ENCODE measurements at regions not wholly inside any gene's neighbourhood (a gene's known extent, or its start where the extent isn't known, plus 50 kb on each side); places are given as distances from the start of the nearest gene placed in this dataset.

DNA sequence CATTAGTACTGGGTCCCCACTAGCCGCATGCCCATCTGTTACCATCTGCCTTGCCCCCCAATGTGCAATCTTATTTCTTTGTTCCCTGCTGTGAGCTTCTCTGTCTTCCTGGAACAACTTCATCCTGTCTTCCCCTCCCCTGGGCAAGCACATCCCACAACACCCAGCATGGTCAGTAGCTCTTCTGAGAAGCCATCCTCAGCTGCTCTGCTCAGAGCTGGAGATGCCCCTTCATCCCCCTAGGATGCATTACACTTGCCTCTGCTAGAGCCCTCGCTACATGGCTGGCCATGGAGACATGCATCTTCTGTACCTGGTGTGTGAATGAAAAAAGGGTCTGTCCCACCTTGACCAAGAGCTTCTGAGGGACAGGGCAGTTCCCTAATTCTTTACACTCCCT, 141.2 kb downstream of the CDC5L start:
- Histone ChIP-seq H3K4me3 (no peak overlapping the region), H3K27me3 (replicated peaks in 1 of 7) (peaks cover 0 to 42% (median 0%) of the 10 kb centered on the region in 7 donors), H3K4me1 (peaks cover 0 to 4% (median 0%) of the 10 kb centered on the region in 6 donors), H3K36me3 (no peaks in the 10 kb centered on the region), H3K9me3 (peaks cover 0 to 6% (median 0%) of the 10 kb centered on the region in 8 donors), H3K27ac (no peak overlapping the region)
- intact Hi-C loops (cut with DNase I; ENCODE audit: low total_unique reads), result no loop called here
- 62 to 89% (median 83%) methylated on average over 2 of the region's 2 CpGs for WGBS, 5 donors
- no peak for TF ChIP-seq POLR2A (IDR thresholded peaks at IDR 0.05)
- no peak for TF ChIP-seq POLR2AphosphoS5 (IDR thresholded peaks at IDR 0.05)
- TF ChIP-seq, protein P1, sequence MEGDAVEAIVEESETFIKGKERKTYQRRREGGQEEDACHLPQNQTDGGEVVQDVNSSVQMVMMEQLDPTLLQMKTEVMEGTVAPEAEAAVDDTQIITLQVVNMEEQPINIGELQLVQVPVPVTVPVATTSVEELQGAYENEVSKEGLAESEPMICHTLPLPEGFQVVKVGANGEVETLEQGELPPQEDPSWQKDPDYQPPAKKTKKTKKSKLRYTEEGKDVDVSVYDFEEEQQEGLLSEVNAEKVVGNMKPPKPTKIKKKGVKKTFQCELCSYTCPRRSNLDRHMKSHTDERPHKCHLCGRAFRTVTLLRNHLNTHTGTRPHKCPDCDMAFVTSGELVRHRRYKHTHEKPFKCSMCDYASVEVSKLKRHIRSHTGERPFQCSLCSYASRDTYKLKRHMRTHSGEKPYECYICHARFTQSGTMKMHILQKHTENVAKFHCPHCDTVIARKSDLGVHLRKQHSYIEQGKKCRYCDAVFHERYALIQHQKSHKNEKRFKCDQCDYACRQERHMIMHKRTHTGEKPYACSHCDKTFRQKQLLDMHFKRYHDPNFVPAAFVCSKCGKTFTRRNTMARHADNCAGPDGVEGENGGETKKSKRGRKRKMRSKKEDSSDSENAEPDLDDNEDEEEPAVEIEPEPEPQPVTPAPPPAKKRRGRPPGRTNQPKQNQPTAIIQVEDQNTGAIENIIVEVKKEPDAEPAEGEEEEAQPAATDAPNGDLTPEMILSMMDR (IDR thresholded peaks at IDR 0.05 in 8 of 11, conservative IDR thresholded peaks at IDR 0.05 in 3 of 11), result no peak
- DNase-seq, result no peak

DNA sequence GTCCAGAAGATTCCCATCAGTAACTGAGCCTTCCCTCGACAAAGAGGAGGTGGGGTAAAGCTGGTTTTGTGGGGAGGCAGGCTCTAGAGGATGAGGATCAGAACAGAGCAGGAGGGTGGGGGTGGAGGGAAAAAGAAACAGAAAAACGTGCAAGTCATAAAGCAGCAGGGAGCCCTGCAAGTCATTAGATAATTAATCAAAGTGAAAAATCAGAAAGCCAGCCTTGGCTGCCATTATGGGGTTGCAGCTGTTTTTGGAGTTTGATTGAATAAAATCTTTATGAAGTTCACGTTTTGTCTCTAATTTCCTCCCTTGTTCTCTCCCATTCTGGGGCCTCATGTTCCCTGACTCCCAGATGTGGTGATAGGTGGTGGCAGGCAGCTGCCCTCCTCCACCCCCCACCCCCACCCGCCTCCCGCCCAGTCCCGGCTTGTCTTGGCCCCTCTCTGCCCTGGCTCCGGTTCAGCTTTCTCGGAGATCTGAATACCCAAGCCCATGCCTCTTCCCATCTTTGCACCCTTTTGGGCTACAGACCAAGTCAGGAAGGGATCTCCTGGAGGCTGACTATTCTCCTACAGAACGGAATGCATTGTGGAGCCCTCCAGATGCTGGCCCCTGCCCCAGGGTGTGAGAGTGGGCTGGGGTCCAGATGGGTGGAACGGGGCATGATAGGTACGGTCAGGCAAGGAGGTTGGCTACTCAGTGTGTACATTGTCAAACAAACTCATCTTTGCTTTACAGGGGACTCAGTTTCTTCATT, 141.8 kb downstream of the CDC5L start:
- Histone ChIP-seq H3K27ac (no peak overlapping the region), H3K4me3 (no peak overlapping the region), H3K4me1 (peaks cover 0 to 4% (median 0%) of the 10 kb centered on the region in 6 donors), H3K27me3 (replicated peaks in 1 of 7) (peaks cover 0 to 42% (median 0%) of the 10 kb centered on the region in 7 donors), H3K36me3 (no peaks in the 10 kb centered on the region), H3K9me3 (peaks cover 0 to 2% (median 0%) of the 10 kb centered on the region in 8 donors)
- intact Hi-C loops (cut with DNase I; ENCODE audit: low total_unique reads), result no loop called here
- 75 to 85% (median 81%) methylated on average over 10 to 11 of the region's 11 CpGs for whole genome bisulfite sequencing, 5 donors
- TF ChIP-seq POLR2A (IDR thresholded peaks at IDR 0.05) (no peak), POLR2AphosphoS5 (IDR thresholded peaks at IDR 0.05) (no peak)
- TF ChIP-seq, protein P1 (IDR thresholded peaks at IDR 0.05 in 8 of 11, conservative IDR thresholded peaks at IDR 0.05 in 3 of 11), result no peak
- DNase-seq, result no peak

DNA sequence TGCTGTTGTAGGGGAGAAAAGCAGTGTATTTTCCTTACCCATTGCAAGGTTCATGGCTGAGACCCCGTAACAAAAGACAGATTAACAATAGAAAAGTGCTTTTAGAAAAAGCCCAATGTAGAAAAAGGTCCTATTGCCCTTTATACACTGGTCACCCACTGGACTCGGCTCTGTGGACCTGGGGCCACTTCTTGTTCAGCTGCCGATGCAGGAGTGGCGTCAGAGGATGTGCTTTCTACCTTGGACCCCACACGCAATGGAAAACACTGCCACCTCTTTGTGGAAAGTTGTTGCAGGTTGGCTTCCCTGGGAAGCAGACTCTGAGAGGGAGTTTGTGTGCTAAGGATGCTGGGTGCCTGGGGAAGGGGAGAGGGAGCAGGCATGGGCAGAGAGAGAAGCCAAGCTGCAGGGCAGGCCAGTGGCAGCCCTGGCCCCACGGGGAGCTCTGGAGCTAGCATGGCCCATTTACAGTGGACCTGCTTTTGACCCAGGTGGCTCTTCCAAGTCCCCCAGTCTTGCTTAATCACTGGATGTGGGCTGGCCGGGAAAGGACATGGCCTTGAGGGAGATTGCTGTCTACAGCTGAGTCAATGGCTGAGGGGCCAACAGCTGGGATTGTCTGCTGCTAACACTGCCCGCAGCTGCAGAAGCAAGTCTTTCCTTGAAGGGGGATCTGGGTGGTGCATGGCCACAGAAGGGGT, 142.9 kb downstream of the CDC5L start:
- H3K9me3 ChIP-seq, result no peaks in the 10 kb centered on the region
- H3K36me3 ChIP-seq, result no peaks in the 10 kb centered on the region
- TF ChIP-seq, protein P1 (IDR thresholded peaks at IDR 0.05 in 8 of 11, conservative IDR thresholded peaks at IDR 0.05 in 3 of 11), result no peak
- TF ChIP-seq POLR2AphosphoS5 (IDR thresholded peaks at IDR 0.05), result no peak
- no peak for TF ChIP-seq POLR2A (IDR thresholded peaks at IDR 0.05)
- H3K4me1 ChIP-seq, result peaks cover 0 to 4% (median 0%) of the 10 kb centered on the region in 6 donors
- 84 to 95% (median 86%) methylated on average over 8 of the region's 8 CpGs for WGBS, 5 donors
- no peak for DNase-seq
- H3K27ac ChIP-seq, result no peak overlapping the region
- no peak overlapping the region for H3K4me3 ChIP-seq
- H3K27me3 ChIP-seq (replicated peaks in 1 of 7), result peaks cover 0 to 34% (median 0%) of the 10 kb centered on the region in 7 donors
- intact Hi-C loops (cut with DNase I; ENCODE audit: low total_unique reads), result no loop called here

DNA sequence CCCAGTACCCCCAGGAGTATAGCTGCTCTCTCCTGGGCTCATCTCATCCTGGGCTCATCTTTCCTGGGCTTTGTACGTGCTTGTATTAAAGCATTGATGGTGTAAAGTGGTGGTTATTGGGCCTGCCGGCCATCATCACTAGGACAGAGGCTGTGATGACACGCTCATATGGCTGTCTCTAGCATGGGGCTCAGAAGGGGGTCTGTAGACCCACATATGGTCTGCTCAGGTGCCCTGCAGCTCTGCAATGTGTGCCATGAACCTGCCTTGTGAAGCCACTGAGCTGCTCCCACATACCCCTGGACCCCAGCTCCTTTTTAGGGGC, 143.4 kb downstream of the CDC5L start:
- H3K27ac ChIP-seq, result no peak overlapping the region
- TF ChIP-seq, protein P1 (IDR thresholded peaks at IDR 0.05 in 8 of 11, conservative IDR thresholded peaks at IDR 0.05 in 3 of 11), result no peak
- TF ChIP-seq POLR2A (IDR thresholded peaks at IDR 0.05) (no peak), POLR2AphosphoS5 (IDR thresholded peaks at IDR 0.05) (no peak)
- no peak overlapping the region for H3K4me3 ChIP-seq
- peaks cover 0 to 34% (median 0%) of the 10 kb centered on the region in 7 donors for H3K27me3 ChIP-seq (replicated peaks in 1 of 7)
- intact Hi-C loops (cut with DNase I; ENCODE audit: low total_unique reads), result no loop called here
- no peaks in the 10 kb centered on the region for H3K36me3 ChIP-seq
- peaks cover 0 to 4% (median 0%) of the 10 kb centered on the region in 6 donors for H3K4me1 ChIP-seq
- no peaks in the 10 kb centered on the region for H3K9me3 ChIP-seq
- WGBS, 5 donors, result 77 to 93% (median 89%) methylated on average over 3 of the region's 3 CpGs
- no peak for DNase-seq
